Stimulated activated CD4-positive, alpha-beta T cell treated with anti-CD3 and anti-CD28 coated beads, Interleukin-2, amount 100 ng/mL, for 48 hours (primary cell): ENCODE measurements at regions not wholly inside any gene's neighbourhood (a gene's known extent, or its start where the extent isn't known, plus 50 kb on each side); places are given as distances from the start of the nearest gene placed in this dataset.

ENCODE experiments used
- DNase-seq, 2 donors: peaks; one replicate each; pipeline ENCODE4 v3.0.0-alpha.2; 2020

- DNase-seq = no peak
These were observed 942.2 kb downstream of the REEP3 start for GRCh38 chr10:64463406-64463805.

GRCh38 chr10:64465653-64466052, 944.5 kb downstream of the REEP3 start:
- no peak for DNase-seq

GRCh38 chr10:64468219-64468618, 947.0 kb downstream of the REEP3 start:
- DNase-seq = no peak

- no peak for DNase-seq
These were observed 955.3 kb downstream of the REEP3 start for GRCh38 chr10:64476506-64476905.

GRCh38 chr10:64477791-64478190, 956.6 kb downstream of the REEP3 start:
- no peak for DNase-seq

GRCh38 chr10:64484811-64485330, 963.7 kb downstream of the REEP3 start:
- no peak for DNase-seq

GRCh38 chr10:64486149-64486548, 964.9 kb downstream of the REEP3 start:
- no peak for DNase-seq

GRCh38 chr10:64486901-64487300, 965.7 kb downstream of the REEP3 start:
- DNase-seq = no peak

GRCh38 chr10:64494901-64495300, 973.7 kb downstream of the REEP3 start:
- no peak for DNase-seq

- no peak for DNase-seq
These were observed 976.1 kb downstream of the REEP3 start for GRCh38 chr10:64497306-64497705.

- DNase-seq = no peak
These were observed 980.6 kb downstream of the REEP3 start for GRCh38 chr10:64501807-64502206.

- DNase-seq = no peak
These were observed 981.7 kb downstream of the REEP3 start for GRCh38 chr10:64502936-64503335.

- DNase-seq = no peak
These were observed 982.2 kb downstream of the REEP3 start for GRCh38 chr10:64503429-64503828.

GRCh38 chr10:64505501-64505900, 984.3 kb downstream of the REEP3 start:
- DNase-seq = no peak

- no peak for DNase-seq
These were observed 985.8 kb downstream of the REEP3 start for GRCh38 chr10:64506963-64507362.

GRCh38 chr10:64507651-64508028, 986.4 kb downstream of the REEP3 start:
- no peak for DNase-seq

- no peak for DNase-seq
These were observed 986.9 kb downstream of the REEP3 start for GRCh38 chr10:64508029-64508661.

GRCh38 chr10:64515970-64516699, 994.9 kb downstream of the REEP3 start:
- no peak for DNase-seq

- DNase-seq = no peak
These were observed 997.3 kb downstream of the REEP3 start for GRCh38 chr10:64518456-64518855.

GRCh38 chr10:64519427-64519826, 998.2 kb downstream of the REEP3 start:
- DNase-seq = no peak

GRCh38 chr10:64519831-64520230, 998.6 kb downstream of the REEP3 start:
- DNase-seq = no peak

- DNase-seq = no peak
These were observed 1002.0 kb downstream of the REEP3 start for GRCh38 chr10:64523065-64523759.

GRCh38 chr10:64528294-64529002, 1007.2 kb downstream of the REEP3 start:
- DNase-seq = no peak
